ENCODE measurements at regions not wholly inside any gene's neighbourhood (a gene's known extent, or its start where the extent isn't known, plus 50 kb on each side); places are given as distances from the start of the nearest gene placed in this dataset.

DNA sequence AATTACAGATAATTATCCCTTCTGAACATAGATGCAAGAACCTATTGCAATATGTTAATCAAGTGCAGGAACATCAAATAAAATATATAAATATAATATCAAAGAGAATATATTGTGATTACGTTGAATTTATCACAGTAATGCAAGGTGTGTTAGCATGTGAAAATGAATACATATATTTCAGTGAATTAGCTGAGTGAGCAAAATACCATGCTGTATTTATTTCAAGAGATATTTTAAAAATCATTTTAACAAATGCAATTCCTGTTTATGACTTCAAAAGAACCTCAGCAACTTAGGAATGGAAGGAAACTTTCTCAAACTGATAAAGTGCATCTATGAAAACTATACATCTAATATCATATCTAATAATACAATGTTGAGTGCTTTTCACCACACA is 856.9 kb upstream of the PTPRD start:
- Histone ChIP-seq H3K9me3 (no peaks in the 10 kb centered on the region), H3K27me3 (no peaks in the 10 kb centered on the region), H3K4me1 (no peaks in the 10 kb centered on the region), H3K27ac (no peak overlapping the region), H3K36me3 (no peaks in the 10 kb centered on the region), H3K4me3 (no peak overlapping the region)
- no peak for TF ChIP-seq CTCF (IDR thresholded peaks at IDR 0.05)
- TF ChIP-seq POLR2A (IDR thresholded peaks at IDR 0.05) = no peak
- no peak for DNase-seq

GRCh38 chr9:11471321-11471720 is 858.5 kb upstream of the PTPRD start:
- Histone ChIP-seq H3K9me3 (no peaks in the 10 kb centered on the region), H3K4me3 (no peak overlapping the region), H3K27ac (no peak overlapping the region), H3K36me3 (no peaks in the 10 kb centered on the region), H3K4me1 (no peaks in the 10 kb centered on the region), H3K27me3 (no peaks in the 10 kb centered on the region)
- no peak for TF ChIP-seq POLR2A (IDR thresholded peaks at IDR 0.05)
- TF ChIP-seq CTCF (IDR thresholded peaks at IDR 0.05) = no peak
- peak in 1 of 3 donors; percentile 42 for DNase-seq

GRCh38 chr9:11500780-11501179 is 888.0 kb upstream of the PTPRD start:
- Histone ChIP-seq H3K27ac (no peak overlapping the region), H3K9me3 (no peaks in the 10 kb centered on the region), H3K27me3 (no peaks in the 10 kb centered on the region), H3K4me1 (no peaks in the 10 kb centered on the region), H3K4me3 (no peak overlapping the region), H3K36me3 (no peaks in the 10 kb centered on the region)
- no peak for TF ChIP-seq POLR2A (IDR thresholded peaks at IDR 0.05)
- TF ChIP-seq CTCF (IDR thresholded peaks at IDR 0.05) = no peak
- no peak for DNase-seq

DNA sequence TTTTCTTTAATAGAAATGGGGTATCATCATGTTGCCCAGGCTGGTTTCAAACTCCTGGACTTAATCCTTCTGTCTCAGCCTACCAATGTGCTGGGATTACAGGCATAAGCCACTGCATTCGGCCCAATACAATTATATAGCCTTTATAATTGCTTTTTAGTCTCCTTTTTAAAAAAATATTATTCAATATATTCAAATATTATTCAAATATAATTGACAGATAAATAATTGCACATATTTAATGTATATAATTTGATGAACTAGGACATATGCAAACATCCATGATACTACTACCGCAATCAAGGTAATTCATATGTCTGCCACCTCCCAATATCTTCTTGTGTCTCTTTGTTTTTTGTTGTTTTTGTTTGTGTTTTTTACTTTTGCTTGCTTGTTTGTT is 894.2 kb upstream of the PTPRD start:
- H3K4me1 ChIP-seq = no peaks in the 10 kb centered on the region
- no peak overlapping the region for H3K4me3 ChIP-seq
- no peaks in the 10 kb centered on the region for H3K27me3 ChIP-seq
- TF ChIP-seq CTCF (IDR thresholded peaks at IDR 0.05) (no peak), POLR2A (IDR thresholded peaks at IDR 0.05) (no peak)
- DNase-seq = no peak
- H3K9me3 ChIP-seq = peaks cover 0 to 3% (median 0%) of the 10 kb centered on the region in 4 donors
- H3K36me3 ChIP-seq = no peaks in the 10 kb centered on the region
- H3K27ac ChIP-seq = no peak overlapping the region

- H3K27ac ChIP-seq = no peak overlapping the region
- H3K36me3 ChIP-seq = no peaks in the 10 kb centered on the region
- TF ChIP-seq POLR2A (IDR thresholded peaks at IDR 0.05) (no peak), CTCF (IDR thresholded peaks at IDR 0.05) (no peak)
- H3K9me3 ChIP-seq = no peaks in the 10 kb centered on the region
- no peak overlapping the region for H3K4me3 ChIP-seq
- no peaks in the 10 kb centered on the region for H3K4me1 ChIP-seq
- H3K27me3 ChIP-seq = no peaks in the 10 kb centered on the region
- no peak for DNase-seq
Observed at GRCh38 chr9:11537566-11537965, 924.8 kb upstream of the PTPRD start.

DNA sequence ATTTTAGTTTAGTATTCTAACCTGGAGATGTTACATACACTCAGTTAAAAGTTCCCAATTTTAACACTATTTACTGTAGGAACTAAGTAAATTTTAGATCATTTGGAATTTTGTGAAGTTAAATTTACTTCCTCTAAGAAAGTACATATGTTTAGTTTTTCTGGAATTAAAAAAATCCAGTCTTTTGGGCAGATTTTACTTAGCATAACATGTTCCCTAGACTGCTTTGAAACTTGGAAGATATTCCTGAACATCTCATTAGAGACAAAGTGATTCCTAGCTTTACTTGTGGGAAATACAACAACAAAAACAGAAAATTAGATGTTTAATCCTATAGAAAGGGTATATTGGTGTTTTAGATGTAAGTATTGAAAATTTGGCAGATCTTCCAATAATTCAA is 930.0 kb upstream of the PTPRD start:
- no peak overlapping the region for H3K27ac ChIP-seq
- H3K9me3 ChIP-seq = no peaks in the 10 kb centered on the region
- no peaks in the 10 kb centered on the region for H3K36me3 ChIP-seq
- no peak for TF ChIP-seq CTCF (IDR thresholded peaks at IDR 0.05)
- no peak for TF ChIP-seq POLR2A (IDR thresholded peaks at IDR 0.05)
- DNase-seq = no peak
- H3K4me3 ChIP-seq = no peak overlapping the region
- H3K4me1 ChIP-seq = no peaks in the 10 kb centered on the region
- H3K27me3 ChIP-seq = no peaks in the 10 kb centered on the region
